ENCODE measurements at regions not wholly inside any gene's neighbourhood (a gene's known extent, or its start where the extent isn't known, plus 50 kb on each side); places are given as distances from the start of the nearest gene placed in this dataset.
"Not testable (repeated sequence)": the region's sequence is repeated elsewhere in the genome, so short reads cannot be mapped to it uniquely, and the experiment has no call there.

DNA sequence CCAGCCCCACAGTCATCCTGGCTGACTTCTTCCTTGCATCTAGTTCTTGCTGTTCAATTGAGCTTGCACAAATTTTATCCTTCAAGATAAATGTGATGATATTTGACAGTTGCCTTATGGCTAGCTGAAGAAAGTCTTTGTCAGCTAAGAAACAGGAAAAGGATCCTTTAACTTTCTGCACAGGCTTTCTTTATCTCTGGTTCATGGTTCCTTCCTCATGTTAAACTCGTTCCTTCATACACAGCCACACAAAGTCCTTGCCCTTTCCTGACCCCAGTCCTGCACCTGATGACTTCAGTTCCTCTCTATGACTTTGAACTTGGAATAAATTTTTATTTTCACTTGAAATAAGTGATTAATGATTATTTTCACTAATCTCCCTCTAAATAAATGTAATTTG lies 132.5 kb upstream of the PRSS3 start:
- Histone ChIP-seq H3K4me1 (ENCODE audit: control insufficient read depth, insufficient read depth, low read length) (no peaks in the 10 kb centered on the region), H3K27me3 (ENCODE audit: control insufficient read depth, insufficient read depth, low read length) (peaks cover 2% of the 10 kb centered on the region), H3K36me3 (ENCODE audit: control insufficient read depth, insufficient read depth, low read length) (no peaks in the 10 kb centered on the region), H3K9ac (ENCODE audit: low read length) (no peak overlapping the region), H3K9me3 (ENCODE audit: control insufficient read depth, low read length) (no peaks in the 10 kb centered on the region), H3K4me3 (ENCODE audit: low read length) (no peak overlapping the region)

DNA sequence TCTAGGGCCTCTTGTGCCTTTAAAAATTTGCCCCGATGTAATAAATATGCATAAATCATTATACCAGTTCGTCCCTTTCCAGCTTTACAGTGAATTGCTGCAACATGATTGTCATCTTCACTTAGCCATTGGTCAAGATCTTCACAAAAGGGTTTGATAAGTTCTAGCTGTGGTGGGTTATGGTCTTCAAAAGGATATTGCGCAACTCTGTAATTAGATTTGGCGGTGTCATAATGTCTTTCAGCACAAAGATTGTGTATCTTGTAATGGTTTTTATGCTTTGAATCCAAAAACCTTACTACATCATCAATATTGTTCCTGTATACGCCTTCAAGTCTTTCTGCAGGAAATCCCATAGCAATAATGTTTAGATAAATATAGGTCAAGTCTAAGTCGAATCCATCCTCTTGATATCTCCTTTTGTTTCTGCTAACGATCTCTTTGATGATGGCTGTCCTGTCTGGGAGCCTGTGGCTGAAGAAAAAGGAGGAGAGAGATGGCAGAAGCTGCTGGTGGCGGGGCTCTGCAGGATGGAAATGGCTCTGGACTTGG lies 119.1 kb upstream of the PRSS3 start:
- H3K4me3 ChIP-seq (ENCODE audit: low read length); H3K4me1 ChIP-seq (ENCODE audit: control insufficient read depth, insufficient read depth, low read length); H3K36me3 ChIP-seq (ENCODE audit: control insufficient read depth, insufficient read depth, low read length); H3K9me3 ChIP-seq (ENCODE audit: control insufficient read depth, low read length): not testable (repeated sequence)
- peak overlapping the region; percentile 34 for H3K9ac ChIP-seq (ENCODE audit: low read length)
- peaks cover 27% of the 10 kb centered on the region for H3K27me3 ChIP-seq (ENCODE audit: control insufficient read depth, insufficient read depth, low read length)

DNA sequence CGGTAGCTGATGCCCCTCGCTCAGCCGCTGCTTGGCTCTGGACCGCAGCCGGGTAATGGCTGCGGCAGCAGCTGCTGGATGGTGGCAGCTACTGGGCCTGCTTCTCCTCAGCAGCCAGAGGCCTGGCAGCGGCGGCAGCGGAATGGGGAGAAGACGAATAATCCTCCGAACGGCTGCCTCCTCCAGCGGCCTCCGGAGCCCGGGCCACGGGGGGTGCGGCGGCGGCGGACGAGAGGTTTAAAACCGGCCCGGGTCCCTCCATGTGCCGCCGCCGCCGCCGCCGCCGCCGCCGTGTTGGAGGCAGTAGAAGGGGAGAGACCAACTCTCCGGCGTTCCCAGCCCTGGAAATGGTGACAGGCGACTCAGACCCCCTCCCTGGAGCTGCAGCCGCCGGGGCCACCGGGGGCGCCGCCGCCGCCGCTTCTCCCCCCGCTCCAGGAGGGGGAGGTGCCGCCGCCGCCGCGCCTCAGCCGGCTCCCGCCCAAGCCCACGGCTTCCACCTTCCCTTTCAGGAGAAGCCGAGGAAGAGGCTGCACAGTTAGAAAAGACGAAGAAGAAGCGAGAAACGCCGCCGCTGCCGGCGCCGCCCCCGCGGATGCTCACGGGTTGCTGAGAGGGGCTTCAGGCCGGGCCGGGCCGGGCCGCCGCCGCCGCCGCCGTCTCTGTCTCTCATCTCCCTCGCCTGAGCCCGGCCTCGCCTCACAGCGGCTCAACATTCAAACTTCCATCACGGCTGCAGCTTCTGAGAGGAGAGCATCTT lies 118.4 kb upstream of the PRSS3 start:
- Histone ChIP-seq H3K4me3 (ENCODE audit: low read length) (no peak overlapping the region), H3K27me3 (ENCODE audit: control insufficient read depth, insufficient read depth, low read length) (peaks cover 27% of the 10 kb centered on the region), H3K4me1 (ENCODE audit: control insufficient read depth, insufficient read depth, low read length) (no peaks in the 10 kb centered on the region), H3K9ac (ENCODE audit: low read length) (peak overlapping the region; percentile 34), H3K9me3 (ENCODE audit: control insufficient read depth, low read length) (no peaks in the 10 kb centered on the region), H3K36me3 (ENCODE audit: control insufficient read depth, insufficient read depth, low read length) (no peaks in the 10 kb centered on the region)

DNA sequence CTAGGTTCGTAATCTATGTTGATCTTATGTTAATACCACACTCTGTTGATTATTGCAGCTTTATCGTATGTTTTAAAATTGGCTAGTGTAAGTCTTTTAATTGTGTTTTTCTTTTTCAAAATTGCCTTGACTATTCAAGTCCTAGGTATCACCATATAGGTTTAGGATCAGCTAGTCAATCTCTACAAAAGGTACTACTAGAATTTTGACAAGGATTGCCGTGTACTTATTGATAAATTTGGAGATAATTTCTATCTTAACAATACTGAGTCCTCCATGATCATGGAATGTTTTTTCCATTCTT lies 117.9 kb upstream of the PRSS3 start:
- Histone ChIP-seq H3K36me3 (ENCODE audit: control insufficient read depth, insufficient read depth, low read length) (no peaks in the 10 kb centered on the region), H3K4me1 (ENCODE audit: control insufficient read depth, insufficient read depth, low read length) (no peaks in the 10 kb centered on the region), H3K4me3 (ENCODE audit: low read length) (no peak overlapping the region), H3K27me3 (ENCODE audit: control insufficient read depth, insufficient read depth, low read length) (peaks cover 27% of the 10 kb centered on the region), H3K9ac (ENCODE audit: low read length) (no peak overlapping the region), H3K9me3 (ENCODE audit: control insufficient read depth, low read length) (no peaks in the 10 kb centered on the region)

DNA sequence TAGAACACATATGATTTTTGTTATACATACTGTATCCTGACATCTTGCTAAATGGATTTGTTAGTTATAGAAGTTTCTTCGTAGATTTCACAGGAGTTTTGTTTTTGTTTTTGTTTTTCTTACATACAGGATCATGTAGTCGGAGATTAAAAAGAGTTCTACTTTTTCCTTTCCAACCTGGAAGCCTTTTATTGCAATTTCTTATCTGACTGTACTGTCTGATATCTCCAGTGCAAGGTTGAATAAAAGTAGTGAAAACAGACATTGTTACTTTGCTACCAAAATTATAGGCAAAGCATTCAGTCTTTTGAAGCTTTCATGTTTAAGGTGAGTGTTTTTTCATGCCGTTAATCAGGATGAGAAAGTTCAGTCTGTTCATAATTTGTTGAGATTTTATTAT lies 117.4 kb upstream of the PRSS3 start:
- no peaks in the 10 kb centered on the region for H3K4me1 ChIP-seq (ENCODE audit: control insufficient read depth, insufficient read depth, low read length)
- no peaks in the 10 kb centered on the region for H3K9me3 ChIP-seq (ENCODE audit: control insufficient read depth, low read length)
- peaks cover 27% of the 10 kb centered on the region for H3K27me3 ChIP-seq (ENCODE audit: control insufficient read depth, insufficient read depth, low read length)
- H3K4me3 ChIP-seq (ENCODE audit: low read length), result no peak overlapping the region
- H3K9ac ChIP-seq (ENCODE audit: low read length), result no peak overlapping the region
- no peaks in the 10 kb centered on the region for H3K36me3 ChIP-seq (ENCODE audit: control insufficient read depth, insufficient read depth, low read length)

DNA sequence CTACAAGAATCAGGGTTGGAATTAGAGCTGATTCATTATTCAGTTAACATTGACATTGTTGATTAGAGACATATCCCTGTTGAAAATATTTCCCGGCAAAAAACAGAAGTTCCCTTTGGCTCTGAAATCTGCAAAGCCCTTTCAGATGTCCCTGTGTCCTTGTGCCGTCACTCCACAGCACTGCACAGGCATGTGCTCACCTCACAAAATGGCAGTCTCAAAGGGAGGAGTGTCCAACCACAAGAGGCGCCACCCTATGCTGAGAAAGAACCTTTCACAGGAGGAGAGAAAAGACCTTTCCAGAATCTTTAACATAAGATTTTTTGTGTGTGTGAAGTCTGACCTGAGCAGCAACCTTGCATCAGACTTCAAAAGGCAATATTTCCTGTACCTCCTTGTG lies 112.8 kb upstream of the PRSS3 start:
- no peaks in the 10 kb centered on the region for H3K4me1 ChIP-seq (ENCODE audit: control insufficient read depth, insufficient read depth, low read length)
- H3K4me3 ChIP-seq (ENCODE audit: low read length), result no peak overlapping the region
- H3K36me3 ChIP-seq (ENCODE audit: control insufficient read depth, insufficient read depth, low read length), result no peaks in the 10 kb centered on the region
- H3K27me3 ChIP-seq (ENCODE audit: control insufficient read depth, insufficient read depth, low read length), result peaks cover 6% of the 10 kb centered on the region
- no peaks in the 10 kb centered on the region for H3K9me3 ChIP-seq (ENCODE audit: control insufficient read depth, low read length)
- no peak overlapping the region for H3K9ac ChIP-seq (ENCODE audit: low read length)

DNA sequence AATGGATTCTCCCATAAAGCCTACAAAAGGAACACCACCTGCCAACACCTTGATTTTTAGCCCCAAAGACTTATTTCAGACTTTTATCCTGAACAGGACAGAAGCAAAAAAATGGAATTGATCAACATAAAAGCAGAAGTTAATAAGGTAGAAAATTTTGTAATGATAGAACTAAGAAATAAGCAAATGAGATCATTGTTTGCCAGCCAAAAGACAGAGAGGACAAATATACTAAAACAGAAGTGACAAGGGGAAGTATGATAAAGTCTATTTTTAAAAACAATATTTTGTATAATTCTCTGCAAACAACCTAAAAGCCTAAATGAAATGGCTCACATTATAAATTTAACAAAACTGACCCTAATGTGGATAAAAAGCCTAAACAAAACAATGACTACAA lies 110.5 kb upstream of the PRSS3 start:
- H3K9ac ChIP-seq (ENCODE audit: low read length), result no peak overlapping the region
- H3K36me3 ChIP-seq (ENCODE audit: control insufficient read depth, insufficient read depth, low read length), result no peaks in the 10 kb centered on the region
- H3K9me3 ChIP-seq (ENCODE audit: control insufficient read depth, low read length), result no peaks in the 10 kb centered on the region
- H3K4me1 ChIP-seq (ENCODE audit: control insufficient read depth, insufficient read depth, low read length), result no peaks in the 10 kb centered on the region
- H3K27me3 ChIP-seq (ENCODE audit: control insufficient read depth, insufficient read depth, low read length), result no peaks in the 10 kb centered on the region
- no peak overlapping the region for H3K4me3 ChIP-seq (ENCODE audit: low read length)

DNA sequence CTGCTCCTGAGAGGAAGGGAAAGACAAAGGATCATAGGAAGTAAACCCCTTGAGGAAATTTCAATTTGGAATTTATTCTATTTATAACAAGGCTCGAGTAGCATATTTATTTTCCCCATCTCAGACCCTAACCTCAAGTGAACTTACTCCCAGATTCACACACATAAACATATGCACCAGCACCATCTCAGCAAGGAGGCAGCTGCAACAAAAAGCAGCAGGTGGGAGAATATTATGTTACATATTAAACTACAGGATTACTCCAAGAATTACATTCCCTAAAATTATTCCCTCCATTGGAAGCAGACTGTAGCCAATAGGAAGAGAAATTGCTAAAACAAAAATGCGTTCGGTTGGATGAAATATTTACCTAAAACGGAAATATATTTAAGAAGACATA lies 108.4 kb upstream of the PRSS3 start:
- Histone ChIP-seq H3K9ac (ENCODE audit: low read length) (no peak overlapping the region), H3K9me3 (ENCODE audit: control insufficient read depth, low read length) (no peaks in the 10 kb centered on the region), H3K27me3 (ENCODE audit: control insufficient read depth, insufficient read depth, low read length) (no peaks in the 10 kb centered on the region), H3K4me3 (ENCODE audit: low read length) (no peak overlapping the region), H3K4me1 (ENCODE audit: control insufficient read depth, insufficient read depth, low read length) (no peaks in the 10 kb centered on the region), H3K36me3 (ENCODE audit: control insufficient read depth, insufficient read depth, low read length) (no peaks in the 10 kb centered on the region)

DNA sequence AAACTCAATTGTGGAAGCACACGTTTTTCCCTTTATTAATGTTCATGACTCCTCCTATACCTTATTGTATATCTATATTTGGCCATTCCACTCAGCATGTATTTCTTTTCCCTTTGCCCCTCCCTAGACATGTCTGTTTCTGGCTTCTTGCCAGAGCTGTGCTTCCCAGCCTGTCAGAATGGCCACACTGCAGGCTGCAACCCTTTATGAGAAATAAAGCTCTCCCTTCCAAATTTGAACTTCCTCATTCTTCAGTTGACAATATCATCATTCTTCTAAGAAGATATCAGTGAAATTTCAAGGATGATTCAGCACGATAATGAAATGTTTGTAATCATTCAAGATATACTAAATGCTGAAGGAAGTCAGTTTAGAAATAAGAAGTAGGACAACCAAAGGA lies 107.6 kb upstream of the PRSS3 start:
- Histone ChIP-seq H3K9me3 (ENCODE audit: control insufficient read depth, low read length) (no peaks in the 10 kb centered on the region), H3K4me3 (ENCODE audit: low read length) (no peak overlapping the region), H3K36me3 (ENCODE audit: control insufficient read depth, insufficient read depth, low read length) (no peaks in the 10 kb centered on the region), H3K9ac (ENCODE audit: low read length) (no peak overlapping the region), H3K4me1 (ENCODE audit: control insufficient read depth, insufficient read depth, low read length) (no peaks in the 10 kb centered on the region), H3K27me3 (ENCODE audit: control insufficient read depth, insufficient read depth, low read length) (no peaks in the 10 kb centered on the region)

DNA sequence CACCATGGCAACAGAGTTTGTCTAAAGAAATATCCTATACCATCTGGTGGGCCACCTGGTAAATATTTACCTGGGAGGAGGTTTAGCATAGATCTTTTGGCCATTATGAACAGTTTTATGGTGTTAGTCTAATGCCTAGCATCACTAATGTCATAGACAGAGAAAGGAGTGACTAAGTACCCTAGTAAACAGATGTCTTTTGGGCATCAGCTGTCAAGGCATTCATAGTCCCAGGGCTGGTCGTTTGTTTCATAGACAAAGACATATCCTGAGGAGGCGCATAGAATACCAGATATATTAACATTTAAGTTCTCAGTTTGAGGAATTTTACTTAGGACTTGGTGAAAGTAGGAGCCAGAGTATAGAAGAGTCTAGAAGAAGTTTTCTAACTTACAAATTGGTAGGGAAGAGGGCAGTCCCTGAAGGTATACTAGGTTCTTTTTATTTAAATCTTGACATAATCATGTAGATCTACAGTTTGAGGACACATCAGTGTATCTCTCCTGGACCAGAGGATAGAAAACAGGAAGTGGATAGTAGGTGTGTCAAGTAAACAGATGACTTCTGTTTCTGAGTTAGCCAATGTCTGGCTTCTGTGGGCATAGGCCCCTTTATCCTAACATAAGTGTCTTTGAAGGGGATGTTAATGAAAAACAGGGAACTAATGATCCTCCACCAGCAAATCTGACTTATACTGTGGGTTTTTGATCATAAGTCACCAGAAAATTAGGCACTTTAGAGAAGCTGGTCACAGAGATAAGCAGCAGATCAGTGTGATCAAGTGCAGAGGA lies 105.0 kb upstream of the PRSS3 start:
- H3K9ac ChIP-seq (ENCODE audit: low read length), result no peak overlapping the region
- H3K27me3 ChIP-seq (ENCODE audit: control insufficient read depth, insufficient read depth, low read length), result no peaks in the 10 kb centered on the region
- H3K9me3 ChIP-seq (ENCODE audit: control insufficient read depth, low read length), result no peaks in the 10 kb centered on the region
- H3K4me1 ChIP-seq (ENCODE audit: control insufficient read depth, insufficient read depth, low read length), result no peaks in the 10 kb centered on the region
- H3K36me3 ChIP-seq (ENCODE audit: control insufficient read depth, insufficient read depth, low read length), result no peaks in the 10 kb centered on the region
- no peak overlapping the region for H3K4me3 ChIP-seq (ENCODE audit: low read length)

DNA sequence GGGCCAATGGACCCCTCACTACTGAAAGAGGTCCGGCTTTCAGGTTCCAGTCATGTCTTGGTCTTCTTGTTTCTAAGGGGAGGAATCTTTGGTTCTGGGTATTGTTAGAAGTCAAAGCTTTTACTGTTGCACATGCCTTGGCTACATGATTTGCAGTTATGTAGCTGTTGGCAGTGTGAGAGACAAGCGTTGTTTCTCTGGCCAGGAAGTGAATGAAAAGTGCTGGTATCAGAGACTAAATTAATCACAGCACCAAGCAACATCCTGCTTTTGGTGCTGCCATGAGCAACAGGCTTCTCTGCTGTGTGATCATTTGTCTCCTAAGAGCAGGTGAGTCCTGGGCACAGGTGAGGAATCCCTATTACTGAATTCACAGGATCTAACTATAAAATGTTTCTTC lies 100.1 kb upstream of the PRSS3 start:
- Histone ChIP-seq H3K4me1 (ENCODE audit: control insufficient read depth, insufficient read depth, low read length) (no peaks in the 10 kb centered on the region), H3K36me3 (ENCODE audit: control insufficient read depth, insufficient read depth, low read length) (no peaks in the 10 kb centered on the region), H3K27me3 (ENCODE audit: control insufficient read depth, insufficient read depth, low read length) (no peaks in the 10 kb centered on the region), H3K4me3 (ENCODE audit: low read length) (no peak overlapping the region), H3K9me3 (ENCODE audit: control insufficient read depth, low read length) (no peaks in the 10 kb centered on the region), H3K9ac (ENCODE audit: low read length) (no peak overlapping the region)

DNA sequence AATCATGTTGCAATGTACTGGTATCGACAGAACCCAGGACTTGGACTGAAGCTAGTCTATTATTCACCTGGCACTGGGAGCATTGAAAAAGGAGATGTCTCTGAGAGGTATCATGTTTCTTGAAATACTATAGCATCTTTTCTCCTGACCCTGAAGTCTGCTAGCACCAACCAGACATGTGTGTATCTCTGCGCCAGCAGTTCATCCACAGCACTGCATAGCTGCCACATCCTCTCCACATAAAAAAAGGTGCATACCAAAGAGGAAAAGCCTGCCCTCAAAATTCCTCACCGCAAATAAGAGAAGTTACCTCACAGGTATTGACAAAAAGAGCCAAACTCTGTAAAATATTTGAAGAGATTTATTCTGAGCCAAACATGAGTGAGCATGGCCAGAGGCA lies 99.5 kb upstream of the PRSS3 start:
- Histone ChIP-seq H3K9me3 (ENCODE audit: control insufficient read depth, low read length) (no peaks in the 10 kb centered on the region), H3K27me3 (ENCODE audit: control insufficient read depth, insufficient read depth, low read length) (no peaks in the 10 kb centered on the region), H3K4me3 (ENCODE audit: low read length) (no peak overlapping the region), H3K4me1 (ENCODE audit: control insufficient read depth, insufficient read depth, low read length) (no peaks in the 10 kb centered on the region), H3K9ac (ENCODE audit: low read length) (no peak overlapping the region), H3K36me3 (ENCODE audit: control insufficient read depth, insufficient read depth, low read length) (no peaks in the 10 kb centered on the region)
